ENCODE measurements at regions not wholly inside any gene's neighbourhood (a gene's known extent, or its start where the extent isn't known, plus 50 kb on each side); places are given as distances from the start of the nearest gene placed in this dataset.
"Not testable (repeated sequence)": the region's sequence is repeated elsewhere in the genome, so short reads cannot be mapped to it uniquely, and the experiment has no call there.

DNA sequence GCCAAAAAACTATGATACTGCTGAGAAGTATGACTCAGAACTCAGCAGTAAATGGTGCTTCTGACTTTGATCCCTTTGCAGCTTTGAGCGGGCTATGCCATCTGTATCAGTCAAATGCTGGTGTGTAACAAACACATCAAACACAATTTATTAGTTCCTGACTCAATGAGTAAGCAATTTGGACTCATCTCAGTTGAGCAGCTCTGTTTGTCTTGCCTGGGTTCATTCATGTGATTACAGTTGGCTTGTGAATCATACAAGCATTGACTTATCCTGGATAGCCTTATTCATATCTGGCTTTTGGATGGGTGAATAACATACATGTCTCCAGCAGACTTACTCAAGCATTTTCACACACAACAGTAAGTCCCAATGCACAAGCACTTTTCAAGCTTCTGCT, 858.8 kb downstream of the METTL15 start:
- no peak for DNase-seq

DNA sequence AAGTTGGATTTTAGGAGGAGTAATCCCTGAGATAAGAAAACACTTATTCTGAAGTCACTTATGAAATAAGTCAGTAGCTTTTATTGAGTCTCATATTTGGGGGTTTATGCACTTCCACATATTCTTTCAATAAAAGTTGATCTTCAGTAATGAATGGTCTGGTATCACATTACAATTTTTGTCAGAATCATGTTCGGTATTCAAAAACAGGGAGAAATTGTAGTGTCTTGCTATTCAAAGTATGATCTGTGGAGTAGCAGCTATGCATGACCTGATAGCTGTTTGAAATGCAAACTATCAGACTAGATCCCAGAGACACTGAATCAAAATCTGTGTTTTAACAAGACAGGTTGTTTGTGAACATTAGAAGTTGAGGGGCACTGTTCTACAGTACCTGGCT, 857.6 kb downstream of the METTL15 start:
- no peak for DNase-seq

DNA sequence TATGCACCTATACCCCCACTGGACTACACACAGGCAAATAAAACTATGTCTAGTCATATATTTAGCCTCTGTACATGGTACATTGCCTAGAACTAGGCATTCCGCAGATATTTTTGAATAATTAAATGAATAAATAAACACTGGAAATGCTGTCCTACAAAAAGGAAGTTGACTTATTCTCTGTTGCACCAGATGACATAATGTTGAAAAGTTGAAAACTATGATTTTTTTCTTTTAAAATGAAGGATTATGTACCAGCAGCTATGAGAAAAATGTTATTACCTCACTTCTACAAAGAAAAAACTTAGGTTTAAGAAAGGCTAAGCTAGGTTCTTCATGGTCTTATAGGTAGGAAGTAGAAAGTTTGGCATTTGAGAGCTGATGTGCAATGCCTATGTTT, 856.6 kb downstream of the METTL15 start:
- DNase-seq = no peak

DNA sequence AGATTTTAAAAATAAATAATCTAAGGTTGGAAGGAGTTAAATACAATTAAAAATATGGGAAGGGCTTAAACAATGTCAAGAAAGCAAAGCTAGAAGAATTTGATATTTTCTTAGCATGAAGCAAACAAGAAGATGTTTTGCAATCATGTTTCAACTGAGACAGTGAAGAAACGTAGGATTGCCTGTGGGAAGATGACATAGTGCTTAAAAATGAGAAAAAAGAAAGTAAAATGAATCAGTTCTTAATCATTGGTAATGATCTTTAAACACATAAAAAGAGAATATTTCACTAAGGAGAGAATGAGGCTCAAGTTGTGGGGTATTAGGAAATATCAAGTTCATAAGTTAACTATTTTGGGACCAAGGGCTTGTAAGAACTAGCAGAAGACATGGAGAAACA, 855.0 kb downstream of the METTL15 start:
- no peak for DNase-seq

DNA sequence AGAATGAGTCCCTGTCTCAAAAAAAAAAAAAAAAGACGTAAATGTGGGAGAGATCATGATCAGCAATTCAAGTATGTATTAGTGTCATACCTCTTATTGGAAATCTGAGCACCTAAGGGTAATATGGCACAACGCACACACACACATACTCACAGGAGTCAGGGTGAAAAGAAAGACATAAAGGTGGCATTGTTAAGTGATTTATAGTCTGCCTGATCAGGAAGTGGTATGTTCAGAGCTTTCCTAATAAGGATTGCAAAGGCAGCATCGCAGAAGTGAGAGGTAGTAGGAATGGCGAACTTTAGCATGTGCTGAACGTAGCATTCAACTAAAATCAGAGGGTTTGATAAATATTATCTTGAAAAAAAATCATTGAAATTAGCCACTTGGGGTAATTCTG, 854.3 kb downstream of the METTL15 start:
- DNase-seq = no peak

DNA sequence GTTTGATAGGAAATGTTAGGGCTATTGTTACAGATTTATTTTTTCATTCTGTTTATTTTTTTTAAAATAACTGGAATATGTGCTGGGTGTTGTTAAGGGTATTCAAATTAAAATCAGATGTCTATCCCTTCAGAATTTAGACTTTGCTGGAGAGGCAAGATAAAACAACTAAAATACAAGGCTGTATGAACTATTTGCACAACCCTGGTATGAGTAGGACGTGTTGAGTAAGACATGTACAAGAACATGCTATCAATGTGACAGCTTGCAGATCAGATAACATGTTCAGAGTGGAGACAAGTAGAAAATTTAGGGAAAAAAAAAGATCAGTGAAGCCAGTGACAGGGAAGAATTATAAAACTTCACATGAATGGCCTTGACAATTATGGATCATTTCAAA, 853.5 kb downstream of the METTL15 start:
- DNase-seq = no peak

DNA sequence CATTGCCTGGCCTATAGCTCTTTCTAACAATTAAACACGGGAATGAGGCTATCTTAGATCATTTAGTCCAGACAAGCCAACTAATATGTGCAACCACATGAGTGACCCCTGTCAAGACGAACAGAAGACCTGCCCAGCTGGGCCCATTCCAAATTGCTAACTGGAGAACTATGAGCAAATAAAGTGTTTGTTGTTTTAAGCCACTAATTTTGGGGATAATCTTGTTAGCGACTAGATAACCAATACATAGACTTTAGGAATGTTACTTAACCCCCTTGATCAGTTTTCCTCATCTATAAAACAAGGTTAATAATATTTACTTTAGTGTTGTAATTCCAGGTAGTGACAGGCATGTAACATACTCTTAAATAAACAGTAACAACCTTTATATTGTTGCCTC, 848.3 kb downstream of the METTL15 start:
- DNase-seq = no peak

DNA sequence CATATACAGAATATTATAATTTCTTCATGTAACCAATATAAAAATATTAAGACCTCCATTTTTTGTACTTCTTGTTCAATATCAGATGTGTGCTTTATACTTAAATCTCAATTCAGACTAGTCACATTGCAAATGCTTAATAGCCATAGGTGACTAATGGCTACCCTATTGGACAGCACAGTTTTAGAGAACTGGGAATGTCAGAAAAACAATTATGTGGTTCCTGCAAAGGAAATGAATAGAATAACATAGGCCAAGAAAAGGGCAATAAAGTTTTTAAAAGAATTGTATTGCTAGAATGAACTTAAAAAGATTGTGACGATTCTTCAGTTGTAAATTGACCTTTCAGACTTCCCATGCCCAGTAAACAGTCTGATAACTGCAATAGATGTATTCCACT, 843.0 kb downstream of the METTL15 start:
- no peak for DNase-seq

DNA sequence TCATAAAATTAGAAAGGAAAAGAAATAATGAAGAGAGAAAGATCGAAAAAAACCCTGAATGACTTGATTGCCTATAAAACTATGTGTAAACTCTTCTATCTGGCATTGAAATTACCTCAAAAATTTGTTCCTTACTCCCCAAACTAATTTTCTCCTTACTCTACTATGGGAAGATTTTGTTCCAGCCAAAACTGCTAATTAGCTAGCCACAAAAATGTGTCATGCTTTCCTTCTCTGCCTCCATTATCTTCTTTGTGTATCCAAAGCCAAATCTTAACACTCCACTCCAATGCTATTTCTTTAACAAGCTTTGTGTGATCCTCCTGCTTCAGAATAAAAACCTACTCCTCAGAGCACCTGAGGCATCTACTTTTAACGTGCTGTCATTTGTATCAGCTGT, 831.2 kb downstream of the METTL15 start:
- DNase-seq = no peak

DNA sequence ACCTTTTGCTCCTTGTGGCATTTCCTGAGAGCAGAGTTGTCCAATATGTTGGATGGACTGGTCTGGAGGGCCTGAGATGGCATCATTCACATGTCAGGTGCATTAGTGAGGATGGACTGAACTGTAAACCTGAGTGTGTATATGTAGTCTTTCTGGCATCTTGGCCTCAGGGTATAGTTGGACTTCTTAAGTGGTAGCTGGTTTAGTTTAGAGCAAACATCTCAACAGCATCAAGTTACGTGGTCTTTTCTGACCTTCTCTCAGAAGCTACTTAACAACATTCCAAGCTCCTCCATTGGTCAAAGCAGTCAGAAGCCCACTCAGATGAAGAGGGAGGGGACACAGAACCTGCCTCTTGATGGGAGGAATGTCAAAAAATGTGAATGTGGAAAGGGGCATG, 829.9 kb downstream of the METTL15 start:
- no peak for DNase-seq

DNA sequence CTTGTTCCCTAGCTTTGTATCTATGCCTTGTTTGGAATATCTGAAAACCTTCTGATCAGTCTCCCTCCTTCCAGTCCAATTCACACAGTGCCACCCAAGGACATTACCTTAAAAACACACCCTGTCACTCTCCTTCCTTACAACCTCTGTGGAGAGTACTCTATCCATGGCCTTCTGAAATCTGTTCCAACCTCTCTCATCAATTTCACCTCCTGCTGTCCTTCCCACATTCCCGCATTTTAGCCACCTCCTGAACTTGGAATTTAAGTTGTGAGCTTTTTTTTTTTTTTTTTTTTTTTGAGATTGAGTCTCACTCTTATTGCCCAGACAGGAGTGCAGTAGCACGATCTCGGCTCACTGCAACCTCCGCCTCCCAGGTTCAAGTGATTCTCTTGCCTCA, 824.8 kb downstream of the METTL15 start:
- no peak for DNase-seq

DNA sequence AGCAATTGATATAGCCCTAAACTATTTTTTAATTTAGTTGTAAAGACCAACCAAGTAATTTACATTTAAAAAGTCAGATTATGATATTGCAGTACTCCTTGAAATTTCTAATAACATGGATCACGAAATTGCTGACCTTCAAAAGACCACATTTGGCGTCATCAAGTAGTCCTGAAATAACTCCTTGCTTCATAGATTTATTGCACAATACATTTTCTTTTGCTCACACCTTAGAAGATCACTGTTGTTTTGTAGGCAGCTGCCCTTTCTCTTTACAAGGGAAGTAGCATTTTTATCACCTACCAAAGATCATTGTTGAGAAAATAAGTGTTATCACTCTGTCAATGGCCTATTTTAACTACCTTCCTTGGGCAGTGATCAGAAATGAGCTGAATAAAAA, 815.8 kb downstream of the METTL15 start:
- DNase-seq = no peak

DNA sequence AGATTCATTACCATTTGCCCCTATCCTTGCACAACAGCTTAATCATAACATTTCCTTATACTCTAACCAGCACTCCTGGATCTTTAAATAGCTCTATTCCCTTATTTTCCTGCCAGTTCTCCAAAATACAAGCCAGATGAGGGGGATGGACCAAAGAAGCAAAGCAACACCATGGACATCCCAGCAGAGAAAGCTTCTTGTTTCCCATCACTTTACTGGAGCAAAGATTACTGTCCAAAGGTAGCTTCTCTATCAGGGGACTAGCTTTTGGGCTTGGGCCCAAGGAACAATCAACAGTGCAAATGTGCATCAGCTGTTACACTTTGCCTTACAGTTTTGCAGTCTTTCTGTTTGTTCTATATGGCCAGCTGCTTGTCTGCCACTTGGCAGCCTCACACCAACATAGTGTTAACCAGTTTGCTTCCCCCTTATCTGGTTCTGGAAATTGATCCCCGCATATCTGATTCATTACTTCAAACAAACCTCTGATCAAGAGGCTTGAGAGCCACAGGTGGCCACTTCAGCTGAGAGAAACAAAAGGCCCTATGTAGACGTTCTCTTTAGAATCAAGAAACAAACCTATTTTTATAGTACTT, 814.3 kb downstream of the METTL15 start:
- DNase-seq = no peak

DNA sequence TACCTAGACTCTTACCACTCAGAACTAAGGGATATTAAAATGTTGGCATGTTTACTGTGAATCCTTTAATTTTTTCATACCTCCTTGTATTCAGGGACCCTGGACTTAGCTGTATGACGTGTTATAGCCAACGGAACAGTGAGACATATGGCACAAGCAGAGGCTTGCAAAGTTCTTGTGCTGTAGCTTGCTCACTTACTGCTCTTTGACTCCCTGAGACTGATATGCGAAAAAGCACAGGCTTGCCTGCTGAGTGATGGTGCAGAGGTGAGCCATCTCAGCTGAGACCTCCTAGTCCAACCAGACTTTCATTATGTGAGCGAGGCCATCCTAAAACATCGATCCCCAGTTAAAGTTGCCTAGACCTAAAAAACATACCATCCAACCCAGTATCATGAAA, 811.0 kb downstream of the METTL15 start:
- DNase-seq = no peak

DNA sequence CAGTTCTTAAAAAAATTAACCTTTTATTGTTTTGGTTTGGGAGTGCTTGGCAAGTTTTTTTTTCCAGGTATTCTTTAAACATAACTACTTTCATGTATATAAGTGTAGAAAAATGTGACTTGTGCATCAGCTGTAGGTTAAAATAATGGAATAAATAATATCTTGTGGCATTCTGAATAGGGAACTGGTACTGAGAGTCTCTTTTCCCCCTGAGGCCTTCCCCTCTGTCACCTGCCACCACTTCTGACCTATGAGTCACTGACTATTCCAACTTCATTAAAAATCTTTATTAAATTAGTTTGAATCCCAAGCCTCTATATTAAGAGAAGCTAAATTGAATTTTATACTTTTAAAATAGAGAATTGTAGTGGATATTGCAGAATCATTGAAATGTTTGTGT, 805.7 kb downstream of the METTL15 start:
- no peak for DNase-seq

DNA sequence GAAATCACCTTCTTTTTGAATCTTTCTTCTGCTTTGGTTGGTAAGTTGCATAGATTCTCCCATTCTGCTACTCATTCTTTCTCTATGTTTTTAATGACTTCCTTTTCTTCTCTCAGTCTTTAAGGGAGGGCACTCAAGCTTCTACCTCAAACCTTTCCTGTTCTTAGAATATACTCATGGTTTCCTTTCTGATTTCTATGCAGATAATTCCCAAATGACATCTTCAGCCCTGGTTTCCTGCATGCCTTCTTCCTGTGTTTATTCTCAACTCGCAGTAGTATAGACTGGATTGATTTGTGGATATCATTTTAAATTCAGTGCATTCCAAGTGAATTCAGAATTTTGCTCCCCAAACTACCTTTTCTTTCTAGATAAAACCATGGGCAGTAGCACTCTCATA, 803.6 kb downstream of the METTL15 start:
- no peak for DNase-seq

DNA sequence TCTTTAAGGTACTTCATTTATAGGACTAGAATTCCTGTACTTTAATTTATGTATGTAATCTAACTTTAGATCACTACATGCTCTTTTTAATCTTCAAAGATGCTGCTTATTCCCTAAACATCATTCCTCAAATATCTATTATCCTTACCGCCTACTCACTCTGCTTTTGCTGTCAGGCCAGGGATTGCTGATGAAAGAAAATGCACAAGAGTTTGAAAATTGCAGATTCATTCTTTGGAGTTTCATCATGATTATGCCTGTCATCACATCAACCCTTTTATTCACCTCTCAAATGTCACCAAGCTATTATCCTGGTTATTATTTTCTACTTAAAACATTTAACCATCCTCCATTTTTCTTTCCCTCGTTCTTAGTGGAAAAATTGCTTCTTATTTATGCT, 802.7 kb downstream of the METTL15 start:
- DNase-seq = no peak

DNA sequence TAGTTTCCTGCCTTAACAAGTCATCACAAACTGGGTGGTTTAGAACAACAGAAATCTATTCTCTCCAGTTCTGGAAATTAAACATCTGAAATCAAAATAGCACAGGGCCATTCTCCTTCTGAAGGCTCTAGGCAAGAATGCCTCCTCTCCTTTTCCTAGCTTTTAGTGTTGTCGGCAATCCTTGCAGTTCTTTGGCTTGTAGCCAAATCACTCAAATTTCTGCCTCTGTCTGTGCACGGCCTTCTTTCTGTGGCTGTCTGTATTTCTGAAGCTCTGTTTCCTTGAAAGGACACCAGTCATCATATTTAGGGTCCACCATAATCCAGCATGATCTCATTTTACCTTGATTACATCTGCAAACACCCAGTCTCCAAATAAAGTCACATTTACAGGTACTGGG, 795.5 kb downstream of the METTL15 start:
- no peak for DNase-seq

DNA sequence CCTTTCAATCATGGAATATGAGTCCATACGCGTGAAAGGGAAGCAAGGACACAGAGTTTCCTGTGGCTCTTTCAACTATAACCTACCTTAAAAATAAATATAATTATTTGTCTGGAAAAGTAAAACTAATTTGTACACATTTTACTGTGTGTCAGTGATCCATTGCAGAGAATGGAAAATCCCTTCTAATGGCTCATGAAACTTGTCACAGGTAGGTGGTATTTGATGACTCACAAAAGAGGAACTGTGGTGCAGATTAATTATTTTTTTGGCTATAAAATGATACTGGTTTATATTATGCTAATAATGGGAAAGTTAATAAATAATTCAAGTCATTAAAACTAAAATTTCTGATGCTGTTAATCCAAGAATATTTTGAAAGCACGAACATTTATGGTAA, 792.2 kb downstream of the METTL15 start:
- no peak for DNase-seq

DNA sequence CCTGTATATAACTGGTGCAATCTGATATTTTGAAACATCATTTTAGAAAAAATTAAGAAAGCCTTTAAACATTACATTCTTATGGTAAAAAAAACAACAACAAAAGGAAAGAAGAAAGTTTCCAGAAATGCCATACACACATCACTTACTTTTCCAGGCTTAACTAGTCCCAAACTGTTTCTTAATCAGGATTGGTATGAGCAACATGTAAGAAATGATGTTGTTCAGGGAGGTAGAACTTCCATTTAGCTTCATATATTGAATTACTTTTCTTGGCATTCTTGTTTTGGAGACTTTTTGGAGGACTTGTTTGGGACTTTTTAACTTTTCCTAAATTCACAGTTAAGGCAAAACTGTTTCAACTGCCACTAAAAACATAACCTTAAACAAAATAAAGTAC, 791.5 kb downstream of the METTL15 start:
- no peak for DNase-seq

DNA sequence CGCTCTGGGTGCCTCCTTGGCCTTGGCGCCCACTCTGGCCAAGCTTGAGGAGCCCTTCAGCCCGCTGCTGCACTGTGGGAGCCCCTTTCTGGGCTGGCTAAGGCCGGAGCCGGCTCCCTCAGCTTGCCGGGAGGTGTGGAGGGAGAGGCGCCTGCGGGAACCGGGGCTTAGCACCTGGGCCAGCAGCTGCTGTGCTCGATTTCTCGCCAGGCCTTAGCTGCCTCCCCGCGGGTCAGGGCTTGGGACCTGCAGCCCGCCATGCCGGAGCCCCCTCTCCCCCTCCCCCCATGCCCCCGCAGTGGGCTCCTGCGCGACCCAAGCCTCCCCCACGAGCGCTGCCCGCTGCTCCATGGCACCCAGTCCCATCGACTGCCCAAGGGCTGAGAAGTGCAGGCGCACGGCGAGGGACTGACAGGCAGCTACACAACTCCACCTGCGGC, 782.4 kb downstream of the METTL15 start:
- DNase-seq = not testable (repeated sequence)

DNA sequence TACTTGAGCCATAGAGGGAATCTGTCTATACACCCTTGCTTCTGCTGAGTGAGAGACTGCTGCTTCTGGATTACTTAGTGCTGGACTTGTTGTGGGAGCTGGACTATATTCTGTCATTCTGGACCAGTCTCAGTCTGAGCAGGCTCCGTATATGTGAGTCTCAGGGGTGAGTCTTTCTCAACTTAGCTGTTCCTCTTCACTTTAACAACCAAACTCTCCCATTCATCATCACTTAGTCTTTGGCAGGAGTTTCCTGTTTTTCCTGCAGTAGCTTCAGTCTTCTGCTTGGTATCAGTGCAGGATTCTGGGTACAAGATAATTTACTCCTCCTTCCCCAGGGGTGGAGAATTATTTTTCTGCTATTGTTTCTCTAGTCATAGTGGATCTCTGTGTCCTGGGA, 779.5 kb downstream of the METTL15 start:
- DNase-seq = no peak

DNA sequence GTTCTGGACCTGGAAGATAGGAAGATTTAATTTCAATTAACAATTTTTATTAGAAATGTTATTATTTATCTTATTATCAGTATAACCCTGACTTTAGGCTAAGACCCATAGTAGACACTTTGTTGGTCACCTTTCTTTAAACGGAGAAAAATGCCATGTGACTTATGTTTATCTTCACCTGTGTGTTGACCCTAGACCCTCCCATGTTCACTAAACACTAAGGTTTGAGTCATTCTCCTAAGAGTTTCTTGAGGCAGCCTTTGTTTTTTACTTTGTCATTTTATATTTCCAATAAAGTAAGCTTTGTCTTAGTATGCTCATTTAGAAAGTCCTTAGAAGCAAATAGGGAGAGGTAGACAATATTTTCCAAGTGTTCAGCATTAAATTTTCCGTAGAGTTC, 771.7 kb downstream of the METTL15 start:
- no peak for DNase-seq

DNA sequence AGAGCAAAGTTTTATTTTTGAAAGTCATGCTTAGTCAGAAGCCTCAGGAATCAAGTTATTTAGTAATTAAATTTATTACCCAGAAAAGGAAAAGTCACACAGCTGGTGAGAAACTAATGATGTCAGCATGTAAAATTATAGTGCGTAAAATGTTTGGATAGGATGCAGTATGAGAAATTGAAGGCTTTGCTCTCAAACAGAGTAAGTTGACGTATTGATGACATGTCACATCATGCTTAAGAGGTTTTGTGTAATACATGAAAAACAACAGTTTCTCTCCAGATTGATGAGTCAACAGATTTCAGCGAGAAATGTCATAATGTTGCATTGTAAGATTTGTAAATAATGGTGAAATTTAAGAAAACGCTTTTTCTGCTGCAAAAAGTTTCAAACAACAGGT, 769.8 kb downstream of the METTL15 start:
- DNase-seq = no peak

DNA sequence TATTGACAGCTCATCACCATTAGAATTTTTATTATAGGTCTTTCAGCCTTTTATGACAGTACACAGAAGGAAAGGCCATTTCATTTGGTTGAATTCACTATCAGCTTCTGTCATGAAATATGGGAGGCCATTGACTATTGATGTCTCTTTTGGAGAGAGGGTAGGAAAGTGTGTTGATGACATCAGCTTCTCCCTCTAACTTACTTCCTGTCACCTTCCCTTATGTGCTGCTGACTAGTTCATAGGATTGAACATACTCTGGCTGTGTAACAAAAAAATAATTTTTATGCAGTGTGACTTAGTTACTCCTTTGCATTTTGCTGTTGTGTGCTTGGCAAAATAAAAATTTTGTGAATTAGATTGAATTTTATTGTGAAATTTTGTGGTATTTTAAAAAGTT, 769.2 kb downstream of the METTL15 start:
- no peak for DNase-seq

DNA sequence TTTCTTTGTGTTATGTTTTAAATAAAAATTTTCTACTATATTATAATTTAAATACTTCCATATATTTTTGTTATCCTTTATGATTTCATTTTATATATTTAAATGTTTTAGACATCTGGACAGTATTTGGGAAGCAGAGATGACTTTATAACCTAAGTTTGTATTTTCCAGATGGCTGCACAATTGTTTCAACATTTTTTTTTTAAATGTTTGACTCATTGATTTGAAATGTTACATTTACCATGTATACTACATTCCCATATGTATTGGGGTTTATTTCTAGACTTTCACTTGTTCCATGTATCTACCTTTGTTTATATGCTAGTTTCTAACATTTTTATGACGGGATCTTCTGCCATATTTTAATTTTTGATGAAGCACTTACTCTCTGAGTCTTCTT, 766.5 kb downstream of the METTL15 start:
- no peak for DNase-seq
